HFF-Myc (cell line): ENCODE measurements at regions not wholly inside any gene's neighbourhood (a gene's known extent, or its start where the extent isn't known, plus 50 kb on each side); places are given as distances from the start of the nearest gene placed in this dataset.

Experiments
- DNase-seq: peaks from one replicate; pipeline ENCODE4 v3.0.0-alpha.2; 2011; ENCODE audit warnings: low read depth; ENCODE audit errors: extremely low read depth
- H3K4me3 ChIP-seq: replicated peaks from 2 replicates; pipeline ENCODE4 v1.5.1; 2011; ENCODE audit warnings: low read depth, mild to moderate bottlenecking, control low read depth, low read length
- TF ChIP-seq, protein P1 (sequence below): IDR thresholded peaks from 2 replicates; pipeline ENCODE4 v1.5.1; 2012; ENCODE audit warnings: mild to moderate bottlenecking, low read depth, low read length, control low read depth; ENCODE audit errors: missing control alignments

DNA sequence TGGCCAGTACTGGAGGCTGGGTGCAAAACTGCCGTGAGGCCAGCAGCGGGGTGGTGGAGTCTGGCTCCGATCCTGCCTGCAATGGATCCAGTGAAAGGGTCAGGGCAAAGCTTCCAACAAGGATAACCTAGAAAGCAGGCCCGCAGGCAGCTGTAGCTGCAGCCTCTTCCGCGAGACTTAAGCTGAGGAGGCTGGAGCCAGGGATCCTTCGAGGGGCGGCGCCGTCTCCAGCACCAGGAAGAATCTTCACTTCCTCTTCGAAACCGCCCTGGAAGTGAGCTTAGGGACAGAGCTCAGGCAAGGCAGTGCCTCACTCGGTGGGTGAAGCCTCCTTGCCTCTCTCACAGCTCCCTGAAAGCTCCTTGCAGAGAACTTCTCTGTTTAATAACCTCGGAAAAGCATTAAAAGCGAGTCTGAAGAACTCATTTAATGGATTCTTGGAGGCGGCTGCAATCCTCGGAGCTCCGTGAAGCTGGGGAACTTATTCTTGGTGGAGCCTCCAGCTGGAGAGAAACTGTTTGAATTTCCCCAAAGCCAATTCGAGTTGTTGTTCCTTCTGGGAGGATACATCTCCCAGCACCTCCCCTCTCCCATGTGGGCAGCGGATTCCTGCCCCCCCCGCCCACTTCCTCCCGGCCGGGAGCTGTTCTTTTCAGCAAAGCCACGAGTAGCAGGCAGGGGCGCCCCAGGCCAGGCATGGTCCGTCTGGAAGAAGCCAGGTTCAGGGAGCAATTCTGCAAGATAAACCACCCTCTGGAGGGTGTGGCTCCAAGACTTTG is 169.9 kb downstream of the CTTN start:
- TF ChIP-seq, protein P1, sequence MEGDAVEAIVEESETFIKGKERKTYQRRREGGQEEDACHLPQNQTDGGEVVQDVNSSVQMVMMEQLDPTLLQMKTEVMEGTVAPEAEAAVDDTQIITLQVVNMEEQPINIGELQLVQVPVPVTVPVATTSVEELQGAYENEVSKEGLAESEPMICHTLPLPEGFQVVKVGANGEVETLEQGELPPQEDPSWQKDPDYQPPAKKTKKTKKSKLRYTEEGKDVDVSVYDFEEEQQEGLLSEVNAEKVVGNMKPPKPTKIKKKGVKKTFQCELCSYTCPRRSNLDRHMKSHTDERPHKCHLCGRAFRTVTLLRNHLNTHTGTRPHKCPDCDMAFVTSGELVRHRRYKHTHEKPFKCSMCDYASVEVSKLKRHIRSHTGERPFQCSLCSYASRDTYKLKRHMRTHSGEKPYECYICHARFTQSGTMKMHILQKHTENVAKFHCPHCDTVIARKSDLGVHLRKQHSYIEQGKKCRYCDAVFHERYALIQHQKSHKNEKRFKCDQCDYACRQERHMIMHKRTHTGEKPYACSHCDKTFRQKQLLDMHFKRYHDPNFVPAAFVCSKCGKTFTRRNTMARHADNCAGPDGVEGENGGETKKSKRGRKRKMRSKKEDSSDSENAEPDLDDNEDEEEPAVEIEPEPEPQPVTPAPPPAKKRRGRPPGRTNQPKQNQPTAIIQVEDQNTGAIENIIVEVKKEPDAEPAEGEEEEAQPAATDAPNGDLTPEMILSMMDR: no peak
- H3K4me3 ChIP-seq: peak overlapping the region; percentile 23
- no peak for DNase-seq

DNA sequence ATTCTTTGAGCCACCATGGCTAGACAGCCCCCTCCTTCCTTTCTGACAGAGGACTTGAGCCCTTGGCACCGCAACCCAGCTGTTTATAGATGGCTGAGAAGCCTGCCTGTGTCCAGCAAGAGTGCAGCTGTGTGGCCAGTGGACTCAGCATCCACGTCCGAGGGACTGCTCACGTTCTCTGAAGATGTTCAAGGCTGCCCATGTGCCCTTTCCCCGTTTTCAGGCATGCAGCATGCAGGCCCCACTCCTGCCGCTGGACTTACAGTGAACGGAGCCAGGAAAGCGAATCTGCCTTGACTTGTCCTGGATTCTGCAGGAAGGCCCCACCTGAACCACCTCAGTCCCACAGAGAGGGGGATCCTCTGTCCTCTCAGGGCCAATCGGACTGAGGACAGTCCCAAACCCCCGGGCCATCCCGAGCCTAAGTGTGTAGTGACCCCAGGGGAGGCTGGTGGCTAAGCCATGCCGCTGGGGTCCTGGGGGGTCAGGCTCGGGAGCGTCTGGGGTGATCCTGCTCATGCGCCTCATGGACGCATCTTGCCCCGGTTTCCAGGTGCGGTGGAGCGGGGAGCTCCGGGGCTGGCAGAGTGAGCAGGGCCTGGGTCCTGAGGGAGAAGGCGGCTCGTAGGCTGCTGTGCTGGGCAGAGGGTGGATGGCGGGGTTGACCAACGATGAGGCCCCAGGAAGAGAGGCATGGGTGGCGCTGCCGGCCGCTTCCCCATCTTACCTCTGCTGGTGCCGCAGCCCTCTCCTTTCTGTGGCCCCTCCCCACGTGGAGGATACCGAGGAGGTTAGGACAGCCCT is 170.7 kb downstream of the CTTN start:
- no peak overlapping the region for H3K4me3 ChIP-seq
- TF ChIP-seq, protein P1: no peak
- no peak for DNase-seq

DNA sequence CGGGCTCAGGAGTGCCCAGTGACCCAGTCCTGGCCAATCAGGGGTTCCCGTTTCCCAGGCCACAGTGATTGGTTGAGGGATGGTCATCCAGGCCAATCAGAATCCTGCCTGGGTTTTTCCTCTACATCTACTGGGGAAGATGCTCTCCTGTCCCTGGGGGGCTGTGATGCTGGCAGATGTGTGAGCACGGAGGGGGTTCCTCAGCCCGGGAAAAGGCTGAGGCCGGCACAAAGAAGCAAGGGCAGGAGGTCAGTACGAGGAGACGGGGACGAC is 171.2 kb downstream of the CTTN start:
- no peak for DNase-seq
- no peak overlapping the region for H3K4me3 ChIP-seq
- TF ChIP-seq, protein P1: no peak

DNA sequence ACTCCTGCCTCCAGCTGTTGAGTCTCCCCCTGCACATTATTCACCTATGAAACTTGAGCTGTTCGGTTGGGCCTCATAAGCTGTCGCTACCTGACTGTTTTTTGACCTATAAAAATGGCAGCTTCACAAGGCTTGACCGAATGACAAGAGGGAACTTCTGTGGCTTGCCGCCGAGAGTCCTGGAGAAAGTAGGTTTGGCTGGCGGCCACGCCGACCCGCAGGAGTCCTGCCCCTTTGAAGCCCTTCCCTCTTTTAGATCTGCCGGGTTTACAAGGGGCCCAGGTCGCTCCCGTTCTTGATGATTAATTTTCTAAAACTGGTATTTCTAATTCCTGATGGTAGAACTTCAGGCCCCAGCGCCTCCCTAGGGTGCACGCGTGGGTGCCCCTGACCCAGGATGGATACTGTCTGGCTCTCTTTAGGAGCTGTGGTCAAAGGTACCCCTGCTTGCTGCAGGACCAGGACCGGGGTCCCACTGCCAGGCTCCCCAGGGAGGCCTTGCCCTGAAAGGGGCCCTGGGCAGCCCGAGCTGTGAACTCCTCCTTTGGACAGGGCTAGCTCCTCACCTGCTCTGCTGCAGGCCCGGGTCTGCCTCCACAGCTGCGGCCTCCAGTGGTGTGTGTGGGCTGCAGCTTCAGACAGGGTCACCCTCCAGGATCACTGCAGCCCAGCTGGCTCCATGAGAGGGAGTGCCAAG is 171.8 kb downstream of the CTTN start:
- TF ChIP-seq, protein P1: no peak
- no peak for DNase-seq
- no peak overlapping the region for H3K4me3 ChIP-seq

DNA sequence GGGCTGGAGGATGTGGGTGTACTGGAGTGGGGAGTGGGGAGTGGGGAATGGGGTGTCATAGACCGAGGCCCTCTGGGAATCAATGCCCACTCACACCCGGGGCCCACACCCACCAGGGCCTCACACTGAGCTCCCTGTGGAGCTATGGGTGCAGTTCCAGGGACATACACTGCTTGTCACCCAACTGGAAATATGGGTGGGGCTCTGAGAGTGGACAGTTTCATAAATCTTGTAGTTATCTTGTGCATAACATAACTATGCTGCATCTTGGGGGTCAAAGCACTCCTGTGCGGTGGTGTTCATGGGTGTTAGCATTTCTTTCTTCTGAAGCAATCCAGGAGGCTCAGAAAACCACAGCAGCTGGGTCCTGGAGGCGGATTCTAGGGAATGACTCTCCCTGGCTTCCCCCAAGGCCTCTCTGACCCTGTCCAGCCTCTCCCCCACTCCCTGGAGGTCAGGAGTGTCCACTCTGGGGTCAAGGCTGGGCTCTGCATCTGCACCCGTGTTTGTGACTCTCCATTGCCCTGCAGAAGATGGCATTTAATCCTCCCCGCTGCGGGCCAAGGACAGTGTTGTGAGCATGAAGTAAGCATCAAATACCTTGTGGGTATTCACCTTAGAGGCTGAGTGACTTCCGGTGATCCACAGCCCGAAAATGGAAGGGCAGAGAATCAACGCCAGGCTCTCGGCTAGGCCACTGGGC is 172.5 kb downstream of the CTTN start:
- no peak for DNase-seq
- TF ChIP-seq, protein P1: no peak
- no peak overlapping the region for H3K4me3 ChIP-seq

DNA sequence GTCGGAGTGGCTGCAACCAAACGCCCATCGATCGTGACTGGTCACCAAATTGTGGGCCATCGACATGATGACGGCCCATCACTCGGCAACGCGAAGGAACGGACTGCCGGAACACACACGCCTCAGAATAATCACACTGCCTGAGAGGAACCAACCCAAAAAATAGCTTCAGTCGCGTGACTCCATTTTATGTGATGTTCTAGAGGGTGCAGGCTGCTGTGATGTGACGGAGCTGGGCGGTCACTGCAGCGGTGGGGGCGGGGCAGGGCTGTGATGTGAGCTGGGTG is 174.6 kb downstream of the CTTN start:
- TF ChIP-seq, protein P1: no peak
- DNase-seq: no peak
- no peak overlapping the region for H3K4me3 ChIP-seq
